BE2C (cell line): ENCODE measurements at regions not wholly inside any gene's neighbourhood (a gene's known extent, or its start where the extent isn't known, plus 50 kb on each side); places are given as distances from the start of the nearest gene placed in this dataset.

ENCODE experiments used
- DNase-seq: peaks from one replicate; pipeline ENCODE4 v3.0.0-alpha.2; 2020
- H3K27me3 ChIP-seq: fragments of 250-450 bp; sonication (Bioruptor Pico); 2 replicates; pipeline ENCODE4 v1.5.1; 2020; ENCODE audit warnings: mild to moderate bottlenecking
- H3K36me3 ChIP-seq: fragments of 250-450 bp; sonication (Bioruptor Pico); 2 replicates; pipeline ENCODE4 v1.5.1; 2020; ENCODE audit warnings: mild to moderate bottlenecking
- H3K4me1 ChIP-seq: fragments of 250-450 bp; sonication (Bioruptor Pico); 2 replicates; pipeline ENCODE4 v1.5.1; 2020
- H3K4me3 ChIP-seq: 2 replicates; pipeline ENCODE4 v1.5.1; 2011; ENCODE audit warnings: low read depth, low read length
- H3K9me3 ChIP-seq: fragments of 250-450 bp; sonication (Bioruptor Pico); 2 replicates; pipeline ENCODE4 v1.5.1; 2020
- TF ChIP-seq, protein P1 (sequence below): IDR thresholded peaks from 2 replicates; pipeline ENCODE4 v1.5.1; 2012; ENCODE audit warnings: mild to moderate bottlenecking, low read depth, low read length

DNA sequence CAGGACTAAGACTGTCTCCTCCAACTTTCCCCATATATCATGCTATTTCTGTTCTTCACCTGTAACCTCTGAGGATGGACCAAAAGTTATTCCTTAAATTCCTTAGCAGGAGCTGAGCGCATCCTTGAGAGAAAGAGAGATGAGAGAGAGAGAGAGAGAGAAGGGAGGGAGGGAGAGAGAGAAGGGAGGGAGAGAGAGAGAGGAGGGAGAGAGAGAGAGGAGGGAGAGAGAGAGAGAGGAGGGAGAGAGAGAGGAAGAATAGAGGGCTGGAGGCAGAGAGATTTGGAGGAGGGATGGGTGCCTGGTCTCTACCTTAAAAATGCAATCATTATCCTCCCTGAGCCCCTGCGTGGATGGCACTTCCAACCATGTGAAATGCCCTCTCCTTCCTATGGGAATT lies 73.6 kb downstream of the BMP2 start:
- Histone ChIP-seq H3K4me1 (no peaks in the 10 kb centered on the region), H3K9me3 (no peaks in the 10 kb centered on the region), H3K27me3 (no peaks in the 10 kb centered on the region; the same call in 1 of the 2 replicates), H3K36me3 (no peaks in the 10 kb centered on the region), H3K4me3 (no peak overlapping the region)
- TF ChIP-seq, protein P1, sequence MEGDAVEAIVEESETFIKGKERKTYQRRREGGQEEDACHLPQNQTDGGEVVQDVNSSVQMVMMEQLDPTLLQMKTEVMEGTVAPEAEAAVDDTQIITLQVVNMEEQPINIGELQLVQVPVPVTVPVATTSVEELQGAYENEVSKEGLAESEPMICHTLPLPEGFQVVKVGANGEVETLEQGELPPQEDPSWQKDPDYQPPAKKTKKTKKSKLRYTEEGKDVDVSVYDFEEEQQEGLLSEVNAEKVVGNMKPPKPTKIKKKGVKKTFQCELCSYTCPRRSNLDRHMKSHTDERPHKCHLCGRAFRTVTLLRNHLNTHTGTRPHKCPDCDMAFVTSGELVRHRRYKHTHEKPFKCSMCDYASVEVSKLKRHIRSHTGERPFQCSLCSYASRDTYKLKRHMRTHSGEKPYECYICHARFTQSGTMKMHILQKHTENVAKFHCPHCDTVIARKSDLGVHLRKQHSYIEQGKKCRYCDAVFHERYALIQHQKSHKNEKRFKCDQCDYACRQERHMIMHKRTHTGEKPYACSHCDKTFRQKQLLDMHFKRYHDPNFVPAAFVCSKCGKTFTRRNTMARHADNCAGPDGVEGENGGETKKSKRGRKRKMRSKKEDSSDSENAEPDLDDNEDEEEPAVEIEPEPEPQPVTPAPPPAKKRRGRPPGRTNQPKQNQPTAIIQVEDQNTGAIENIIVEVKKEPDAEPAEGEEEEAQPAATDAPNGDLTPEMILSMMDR = no peak
- DNase-seq = no peak

DNA sequence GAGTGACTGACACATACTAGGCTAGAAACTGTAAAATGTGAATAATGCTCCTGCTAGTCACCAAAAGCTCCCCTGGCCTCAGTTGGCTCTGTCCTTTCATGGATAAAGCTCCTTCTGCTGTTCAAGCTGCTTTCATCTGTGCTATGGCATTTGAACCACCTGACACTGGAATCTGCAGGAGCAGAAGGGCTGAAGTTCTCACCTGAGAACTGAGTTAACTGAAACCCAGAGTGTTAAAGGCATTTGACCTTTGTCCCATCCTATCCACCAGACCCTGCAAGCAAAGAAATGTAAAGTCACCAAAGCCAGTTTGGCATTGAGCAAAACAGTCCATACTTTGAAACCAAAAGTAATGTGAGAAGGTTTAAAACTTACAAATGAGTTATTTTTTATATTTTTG lies 77.7 kb downstream of the BMP2 start:
- Histone ChIP-seq H3K4me3 (no peak overlapping the region), H3K9me3 (no peaks in the 10 kb centered on the region), H3K36me3 (no peaks in the 10 kb centered on the region), H3K27me3 (no peaks in the 10 kb centered on the region; the same call in 1 of the 2 replicates), H3K4me1 (no peaks in the 10 kb centered on the region)
- DNase-seq = no peak
- TF ChIP-seq, protein P1 = no peak

DNA sequence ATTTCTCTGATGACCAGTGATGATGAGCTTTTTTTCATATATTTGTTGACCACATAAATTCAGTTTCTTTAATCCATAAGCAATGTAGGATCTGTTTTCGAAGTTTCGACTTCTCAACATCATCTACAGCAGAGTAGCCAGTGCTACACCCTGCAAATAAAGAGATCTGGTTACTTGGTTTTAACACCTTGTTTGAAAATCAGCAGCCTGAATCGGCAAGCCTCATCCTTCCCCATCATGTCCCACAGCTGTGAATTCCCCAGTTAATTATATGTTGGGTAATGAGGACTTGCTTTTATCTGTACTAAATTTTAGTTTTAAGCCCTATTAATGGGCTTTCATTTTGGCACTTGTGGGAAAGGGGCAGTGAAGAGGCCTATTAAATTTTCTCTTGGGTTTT lies 80.6 kb downstream of the BMP2 start:
- TF ChIP-seq, protein P1 = no peak
- Histone ChIP-seq H3K4me3 (no peak overlapping the region), H3K27me3 (no peaks in the 10 kb centered on the region; the same call in 1 of the 2 replicates), H3K4me1 (no peaks in the 10 kb centered on the region), H3K36me3 (no peaks in the 10 kb centered on the region), H3K9me3 (no peaks in the 10 kb centered on the region)
- no peak for DNase-seq

DNA sequence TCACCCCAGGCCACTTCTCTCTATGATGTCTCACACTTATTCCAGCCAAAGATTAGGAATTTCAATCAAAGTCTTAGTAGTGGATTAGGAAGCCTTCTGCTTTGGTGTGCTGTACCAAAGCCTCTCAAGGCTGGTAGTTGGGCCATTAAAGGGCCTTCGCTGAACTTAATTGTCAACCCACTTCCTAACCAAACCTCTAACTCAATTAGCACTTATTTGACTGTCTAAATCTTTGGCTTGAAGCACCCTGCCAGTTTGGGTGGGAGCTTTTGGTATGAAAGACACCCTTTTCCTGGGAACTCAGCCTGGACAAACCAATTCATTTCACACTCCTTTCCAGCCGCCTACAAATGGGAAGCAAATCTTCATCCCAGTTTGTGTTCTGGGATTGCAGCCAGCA lies 81.5 kb downstream of the BMP2 start:
- Histone ChIP-seq H3K4me3 (no peak overlapping the region), H3K36me3 (no peaks in the 10 kb centered on the region), H3K27me3 (no peaks in the 10 kb centered on the region; the same call in 1 of the 2 replicates), H3K9me3 (no peaks in the 10 kb centered on the region), H3K4me1 (no peaks in the 10 kb centered on the region)
- TF ChIP-seq, protein P1 = no peak
- no peak for DNase-seq

DNA sequence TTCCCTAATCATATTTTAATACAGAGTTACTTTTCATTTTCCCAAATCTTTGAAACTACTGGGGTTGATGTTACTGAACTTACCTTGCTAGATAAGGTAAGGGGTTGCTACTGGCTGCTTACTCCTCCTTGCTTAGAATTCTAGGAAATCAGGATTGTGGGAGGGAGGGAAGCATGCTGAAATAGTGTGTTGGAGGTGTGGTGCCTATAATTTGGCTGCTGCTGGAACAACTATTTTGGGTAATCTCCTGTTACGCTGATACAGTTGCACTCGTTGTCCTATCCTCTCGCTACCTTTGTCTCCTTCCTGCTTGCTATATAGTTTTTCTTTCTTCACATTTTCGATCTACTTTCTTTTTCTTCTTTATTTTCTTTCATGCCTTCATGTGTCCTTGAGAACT lies 83.7 kb downstream of the BMP2 start:
- H3K4me3 ChIP-seq = no peak overlapping the region
- no peaks in the 10 kb centered on the region for H3K27me3 ChIP-seq
- H3K4me1 ChIP-seq = no peaks in the 10 kb centered on the region
- no peaks in the 10 kb centered on the region for H3K36me3 ChIP-seq
- no peaks in the 10 kb centered on the region for H3K9me3 ChIP-seq
- TF ChIP-seq, protein P1 = no peak
- no peak for DNase-seq

DNA sequence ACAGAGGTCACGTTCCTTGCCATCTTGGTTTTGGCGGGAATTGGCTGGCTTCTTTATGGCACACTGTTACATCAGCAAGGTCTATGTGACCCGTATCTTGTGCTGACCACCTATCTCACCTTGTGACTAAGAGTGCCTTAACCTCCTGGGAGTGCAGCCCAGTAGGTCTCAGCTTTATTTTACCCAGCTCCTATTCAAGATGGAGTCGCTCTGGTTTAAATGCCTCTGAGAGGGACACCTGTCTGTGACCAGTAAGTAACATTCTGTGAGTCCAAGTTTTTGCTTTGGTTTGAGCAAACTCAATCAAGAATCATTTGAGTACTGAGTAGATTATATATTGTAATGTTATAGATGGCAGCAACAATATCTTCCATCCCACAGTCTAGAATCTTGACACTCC lies 85.0 kb downstream of the BMP2 start:
- no peak for DNase-seq
- Histone ChIP-seq H3K4me1 (no peaks in the 10 kb centered on the region), H3K27me3 (no peaks in the 10 kb centered on the region), H3K4me3 (no peak overlapping the region), H3K36me3 (no peaks in the 10 kb centered on the region), H3K9me3 (no peaks in the 10 kb centered on the region)
- TF ChIP-seq, protein P1 = no peak
